ENCODE measurements at regions not wholly inside any gene's neighbourhood (a gene's known extent, or its start where the extent isn't known, plus 50 kb on each side); places are given as distances from the start of the nearest gene placed in this dataset.
"Not testable (repeated sequence)": the region's sequence is repeated elsewhere in the genome, so short reads cannot be mapped to it uniquely, and the experiment has no call there.

DNA sequence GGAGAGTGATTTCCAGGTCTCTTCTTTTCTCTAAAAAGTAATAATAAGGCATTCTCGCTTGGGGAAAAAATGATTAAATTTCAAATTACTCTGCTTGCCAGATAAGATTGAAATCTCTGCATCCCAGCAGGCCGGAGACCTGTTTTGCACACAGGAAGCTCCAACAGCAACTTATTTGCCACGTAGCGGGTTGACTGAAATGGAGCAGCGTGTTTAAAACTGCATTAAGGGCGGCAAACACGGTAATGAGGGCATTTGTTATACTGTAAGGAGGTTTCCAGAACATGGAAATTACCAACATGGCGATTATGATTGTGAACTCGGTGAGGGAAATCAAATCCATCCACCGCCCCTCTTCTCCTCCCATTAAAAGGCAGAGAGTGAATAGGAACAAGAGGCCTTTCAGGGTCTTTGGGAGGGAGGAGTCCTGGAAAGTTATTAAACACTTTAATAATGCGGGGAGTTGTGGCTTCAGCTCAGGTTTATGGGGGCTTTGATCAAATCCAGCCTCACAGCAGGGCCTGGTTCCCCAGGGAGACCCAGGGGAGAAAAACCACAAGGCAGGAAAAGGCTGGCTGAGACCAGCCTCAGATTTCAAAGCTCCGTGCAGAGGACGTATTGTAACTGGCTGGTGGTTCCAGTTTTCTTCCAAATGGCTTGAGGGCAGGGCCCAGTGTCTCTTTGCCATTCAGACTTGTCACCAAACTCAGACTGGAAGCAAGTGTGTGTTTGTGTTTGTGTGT, 242.3 kb downstream of the TLE3 start:
- no peak for DNase-seq (ENCODE audit: low read depth in 3 of 3, low spot score in 1 of 3)

DNA sequence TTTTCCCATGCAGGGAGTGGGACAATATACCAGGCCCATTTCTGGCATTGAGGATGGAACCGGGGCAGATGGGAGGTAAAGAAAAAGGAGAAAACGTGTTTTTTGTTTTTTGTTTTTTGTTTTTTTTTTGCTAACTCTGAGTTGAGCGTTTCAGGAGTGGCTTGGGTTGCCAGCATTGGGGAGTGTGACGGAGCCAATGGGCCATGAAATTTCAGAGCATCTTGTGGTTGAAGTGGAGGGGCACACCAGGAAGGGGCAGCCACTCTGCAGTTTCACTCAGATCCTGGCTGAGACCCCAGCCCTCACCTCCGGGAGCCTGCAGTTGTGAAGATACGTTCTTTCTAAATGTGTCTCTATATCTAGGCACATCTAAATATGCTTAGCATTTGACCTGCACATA, 240.5 kb downstream of the TLE3 start:
- no peak for DNase-seq (ENCODE audit: low read depth in 3 of 3, low spot score in 1 of 3)

DNA sequence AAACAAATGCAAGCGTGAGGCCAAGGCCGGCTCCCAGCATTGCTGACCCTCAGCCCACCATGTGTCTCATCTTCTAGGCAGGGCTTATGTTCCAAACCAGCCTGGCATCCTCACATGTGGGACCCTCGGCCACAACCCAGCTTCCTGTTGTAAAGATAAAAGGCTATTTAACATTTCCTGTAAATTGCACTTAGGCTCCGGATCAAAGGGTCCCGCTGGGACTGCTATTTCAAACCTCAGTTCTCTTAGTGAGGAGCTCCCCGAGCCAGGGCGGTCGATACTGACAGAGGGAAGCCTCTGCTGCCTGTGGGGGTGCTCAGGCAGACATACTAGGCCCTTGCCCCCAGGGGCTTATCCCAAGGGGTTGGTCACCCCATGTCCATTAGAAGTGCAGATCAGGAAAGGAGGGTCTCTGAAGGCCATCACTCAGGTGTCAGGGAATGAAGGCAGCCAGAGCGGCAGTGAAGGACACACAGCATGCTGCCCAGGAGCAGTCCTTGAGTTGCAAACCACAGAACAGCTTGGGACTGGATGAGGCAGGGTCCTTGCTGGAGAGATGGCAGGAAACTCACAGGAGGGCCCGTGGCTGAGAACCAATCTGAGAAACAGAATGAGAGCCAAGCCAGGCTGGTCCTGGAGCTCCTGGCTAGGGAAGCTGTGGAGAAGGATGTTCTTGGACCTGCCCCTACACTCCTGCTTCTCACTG, 239.9 kb downstream of the TLE3 start:
- DNase-seq (ENCODE audit: low read depth in 3 of 3, low spot score in 1 of 3) = no peak

DNA sequence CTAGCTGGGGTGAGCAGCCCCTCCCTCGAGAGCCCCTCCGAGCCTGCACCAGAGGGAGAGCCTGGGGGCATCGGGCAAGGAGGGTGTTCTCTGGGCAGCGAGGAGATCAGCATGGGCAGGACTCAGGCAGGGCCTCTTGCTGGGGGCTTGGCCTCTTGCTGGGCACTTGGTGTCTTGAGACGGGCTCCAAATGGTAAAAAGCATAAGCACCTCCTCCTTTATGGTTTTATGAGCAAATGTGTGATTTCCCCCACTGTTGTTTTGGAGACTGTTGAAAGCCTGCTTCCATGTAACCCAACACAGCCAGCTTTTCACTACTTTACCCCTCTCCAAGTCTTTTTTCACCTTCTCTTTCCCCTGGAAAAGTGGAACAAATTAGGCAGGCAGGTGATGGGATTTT, 239.3 kb downstream of the TLE3 start:
- DNase-seq (ENCODE audit: low read depth in 3 of 3, low spot score in 1 of 3) = no peak

DNA sequence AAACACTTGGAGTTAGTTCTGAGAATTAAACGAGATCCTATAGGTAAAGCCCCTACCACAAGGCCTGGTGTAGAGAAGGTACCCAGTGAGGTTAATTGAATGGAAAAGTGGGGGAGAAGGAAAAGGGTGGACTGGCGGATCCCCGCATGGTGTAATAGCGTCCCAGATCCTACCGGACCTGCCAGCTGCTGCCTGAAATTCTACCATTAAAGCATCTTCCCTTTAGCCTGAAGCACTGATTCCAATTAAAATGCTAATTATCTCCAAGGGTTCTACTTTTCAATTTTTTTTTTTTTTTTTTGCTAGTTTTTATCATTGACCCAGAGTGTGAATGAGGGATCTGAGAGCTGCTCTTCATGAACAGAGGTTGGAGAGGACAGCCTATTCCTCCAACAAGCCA, 237.9 kb downstream of the TLE3 start:
- DNase-seq (ENCODE audit: low read depth in 3 of 3, low spot score in 1 of 3) = no peak

DNA sequence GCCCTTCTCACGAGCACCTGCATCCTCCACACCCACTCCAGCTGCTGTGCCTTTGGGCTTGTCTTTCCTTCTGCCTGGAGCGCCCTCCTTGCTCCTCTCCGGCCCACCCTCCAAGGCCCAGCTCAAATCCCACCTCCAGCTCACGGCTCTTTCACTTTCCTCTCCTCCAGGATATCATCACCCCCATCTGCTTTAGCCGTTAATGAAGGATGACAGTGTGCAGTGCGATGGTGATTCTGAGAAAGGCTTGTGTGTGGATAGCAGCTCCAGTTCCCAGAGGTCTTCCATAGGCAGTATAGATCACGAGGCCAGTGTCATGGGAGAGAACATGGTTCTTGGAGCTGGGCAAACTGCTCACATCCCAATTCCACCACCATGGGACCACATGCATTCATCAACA, 237.4 kb downstream of the TLE3 start:
- DNase-seq (ENCODE audit: low read depth in 3 of 3, low spot score in 1 of 3) = no peak

DNA sequence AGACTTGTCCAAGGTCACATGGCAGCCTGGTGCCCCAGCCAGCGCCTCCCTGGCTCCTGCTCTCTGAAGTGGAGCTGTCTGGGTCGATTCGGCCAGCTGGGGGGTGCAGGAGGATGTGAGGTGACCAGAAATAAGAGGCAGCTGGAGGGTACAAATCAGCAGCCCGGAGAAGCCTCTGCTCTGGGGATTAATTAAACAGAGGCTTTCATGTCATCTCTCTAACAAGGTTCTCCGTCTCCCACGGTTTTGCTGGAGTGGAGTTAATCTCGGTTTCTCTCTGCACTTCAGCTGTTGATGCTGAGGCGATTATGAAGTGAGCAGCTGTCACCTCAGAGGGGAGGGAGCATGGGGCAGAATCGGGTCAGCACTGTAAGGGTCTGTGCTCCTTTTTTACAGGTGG, 236.8 kb downstream of the TLE3 start:
- DNase-seq (ENCODE audit: low read depth in 3 of 3, low spot score in 1 of 3) = no peak

DNA sequence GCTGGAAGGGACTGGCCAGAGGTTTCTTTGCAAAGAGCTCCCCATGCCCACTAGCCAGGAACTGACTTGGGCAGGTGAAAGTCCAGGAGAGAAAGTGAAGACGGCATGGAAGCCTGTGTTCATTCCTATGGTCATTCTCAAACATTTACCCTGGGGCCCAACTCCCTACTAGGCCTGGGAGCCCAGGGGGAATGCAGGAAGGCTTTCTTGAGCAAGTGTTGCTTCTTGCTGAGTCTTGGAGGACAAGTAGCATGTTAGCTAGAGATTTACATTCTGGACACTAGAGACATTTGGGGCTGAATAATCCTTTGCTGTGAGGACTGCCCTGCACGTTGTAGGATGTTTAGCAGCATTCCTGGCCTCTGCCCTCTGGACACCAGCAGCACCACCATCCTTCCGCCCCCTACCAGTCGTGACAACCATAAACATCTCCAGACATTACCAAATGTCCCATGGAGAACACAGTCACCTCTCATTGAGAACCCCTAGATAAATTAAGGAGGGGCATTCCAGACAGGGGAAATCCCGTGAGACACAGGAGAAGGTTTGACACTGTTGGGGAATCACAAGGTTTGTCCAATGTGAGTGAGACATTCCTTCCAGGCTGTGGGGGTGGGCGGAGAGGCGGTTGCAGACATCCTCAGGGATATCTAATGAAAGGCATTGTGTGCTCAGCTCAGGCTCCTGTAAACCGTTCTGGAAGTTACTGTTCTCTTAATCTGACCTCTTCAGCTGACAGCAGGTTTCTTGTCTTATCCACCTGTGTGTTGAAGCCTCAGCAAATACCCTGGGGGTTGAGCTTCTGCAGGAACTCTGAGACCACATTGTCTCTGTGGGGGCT, 236.2 kb downstream of the TLE3 start:
- no peak for DNase-seq (ENCODE audit: low read depth in 3 of 3, low spot score in 1 of 3)

DNA sequence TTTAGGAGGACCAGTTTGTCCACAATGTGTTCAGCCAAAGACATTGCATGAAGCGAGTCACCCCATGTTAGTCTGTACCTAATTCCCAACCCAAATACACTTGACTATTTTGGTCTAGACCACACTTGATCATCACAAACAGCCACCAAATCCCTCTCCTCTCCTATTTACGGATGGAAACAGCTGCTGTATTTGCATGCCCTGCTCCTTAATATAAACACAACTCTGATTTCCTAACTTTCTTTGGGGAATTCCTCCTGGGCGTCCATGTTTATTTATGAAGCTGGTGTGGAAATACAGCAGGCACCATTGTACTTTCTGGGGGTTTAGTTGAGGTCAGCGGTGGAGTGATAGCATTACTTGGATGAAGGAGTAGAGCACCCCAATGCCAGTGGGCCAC, 235.2 kb downstream of the TLE3 start:
- DNase-seq (ENCODE audit: low read depth in 3 of 3, low spot score in 1 of 3) = no peak

DNA sequence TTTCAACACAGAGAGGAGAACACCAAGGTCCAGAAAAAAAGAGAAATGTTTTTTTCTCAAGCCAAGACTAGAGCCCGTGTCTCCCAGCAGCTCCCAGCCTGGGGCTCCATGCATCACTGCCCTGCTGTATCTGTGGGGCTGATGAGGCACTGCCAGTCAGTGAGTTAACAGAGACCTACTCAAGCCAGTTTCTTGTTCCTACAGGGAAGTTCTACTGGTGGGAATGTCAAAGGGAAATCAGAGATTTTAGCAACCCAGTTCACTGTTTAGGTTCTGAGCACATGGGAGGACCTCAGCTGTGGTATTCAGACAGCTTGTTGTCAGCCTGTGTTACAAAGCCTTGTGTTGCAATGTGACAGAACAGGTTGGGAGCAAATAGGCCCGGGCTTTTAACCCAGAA, 234.3 kb downstream of the TLE3 start:
- no peak for DNase-seq (ENCODE audit: low read depth in 3 of 3, low spot score in 1 of 3)

DNA sequence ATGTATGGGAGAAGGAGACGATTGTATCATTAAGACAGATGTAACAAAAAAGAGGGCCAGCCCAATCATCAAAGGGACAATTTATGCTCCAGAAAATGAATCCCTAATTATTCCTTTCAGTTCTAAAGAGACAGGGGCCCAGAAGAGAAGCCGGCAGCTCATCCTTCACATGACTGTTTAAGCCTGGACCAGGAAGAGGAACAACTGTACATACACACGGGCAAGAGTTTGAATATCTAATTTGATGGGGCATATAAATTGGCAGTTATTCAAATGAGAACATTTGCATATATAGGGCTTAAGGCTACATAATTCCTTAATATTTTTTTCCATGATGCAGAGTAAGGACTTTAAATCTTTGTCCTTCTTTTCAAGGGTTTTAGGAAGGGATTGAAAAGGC, 232.3 kb downstream of the TLE3 start:
- no peak for DNase-seq (ENCODE audit: low read depth in 3 of 3, low spot score in 1 of 3)

DNA sequence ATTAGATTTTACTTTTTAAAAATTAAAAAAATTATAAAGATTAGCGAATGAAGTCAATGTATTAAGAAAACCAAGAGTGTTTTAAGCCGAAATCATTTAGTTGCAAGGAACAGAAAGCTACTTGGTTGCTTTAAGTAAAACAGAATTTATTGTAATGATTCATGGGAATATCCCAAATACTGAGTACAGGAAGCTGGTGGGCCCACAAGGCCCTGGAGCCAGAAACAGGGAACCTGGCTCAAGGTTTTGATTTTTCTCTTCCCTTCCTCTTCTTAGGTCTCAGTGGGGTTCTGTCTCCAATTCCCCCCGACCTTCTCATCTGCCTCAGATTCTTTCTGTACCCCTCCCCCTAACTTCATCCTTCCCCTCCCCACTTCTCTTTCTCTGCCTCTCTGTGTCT, 229.0 kb downstream of the TLE3 start:
- no peak for DNase-seq (ENCODE audit: low read depth in 3 of 3, low spot score in 1 of 3)

DNA sequence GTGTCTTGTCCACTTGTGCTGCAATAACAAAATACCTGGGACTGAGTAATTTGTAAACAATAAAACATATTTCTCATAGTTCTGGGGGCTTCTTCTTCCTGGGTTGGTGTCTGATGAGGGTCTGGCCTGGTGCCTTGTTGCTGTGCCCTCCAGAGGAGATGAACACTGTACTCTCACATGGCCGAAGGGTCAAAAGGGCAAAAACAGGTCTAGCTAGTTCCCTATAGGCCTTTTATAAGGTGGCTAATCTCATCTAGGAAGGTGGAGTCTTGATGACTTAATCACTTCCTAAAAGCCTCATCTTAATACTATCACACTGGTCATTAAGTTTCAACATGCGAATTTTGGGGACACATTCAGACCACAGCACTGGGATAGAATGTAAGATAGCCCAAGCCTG, 228.4 kb downstream of the TLE3 start:
- DNase-seq (ENCODE audit: low read depth in 3 of 3, low spot score in 1 of 3) = no peak

DNA sequence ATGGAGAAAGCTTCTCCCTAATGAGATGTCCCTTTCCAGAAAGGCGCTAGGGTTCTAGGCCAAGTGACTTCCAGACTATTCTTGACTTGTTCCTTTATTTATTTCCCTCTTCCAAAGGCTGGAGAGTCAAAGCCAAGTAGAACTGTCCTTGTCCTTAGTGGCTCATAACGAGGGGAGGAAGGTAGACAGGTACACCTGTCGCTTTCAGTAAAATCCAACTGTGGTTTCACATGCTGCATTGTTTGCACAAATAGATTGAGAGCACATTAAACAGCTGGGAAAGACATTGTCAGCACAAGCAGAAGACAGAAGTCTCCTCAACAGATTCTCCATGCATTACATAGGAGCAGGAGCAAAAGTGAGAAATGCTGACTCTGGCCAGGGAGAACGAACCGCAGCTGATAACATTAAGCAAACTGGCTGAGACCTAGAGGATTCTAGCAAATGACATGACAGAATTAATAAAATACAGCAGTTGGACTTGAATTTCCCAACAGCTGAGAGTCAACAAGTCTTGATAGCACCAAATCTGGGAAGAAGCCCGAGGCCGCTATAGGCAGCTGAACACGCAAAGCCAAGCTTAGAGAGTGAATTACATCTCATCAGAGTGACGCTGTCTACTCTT, 227.7 kb downstream of the TLE3 start:
- DNase-seq (ENCODE audit: low read depth in 3 of 3, low spot score in 1 of 3) = no peak

DNA sequence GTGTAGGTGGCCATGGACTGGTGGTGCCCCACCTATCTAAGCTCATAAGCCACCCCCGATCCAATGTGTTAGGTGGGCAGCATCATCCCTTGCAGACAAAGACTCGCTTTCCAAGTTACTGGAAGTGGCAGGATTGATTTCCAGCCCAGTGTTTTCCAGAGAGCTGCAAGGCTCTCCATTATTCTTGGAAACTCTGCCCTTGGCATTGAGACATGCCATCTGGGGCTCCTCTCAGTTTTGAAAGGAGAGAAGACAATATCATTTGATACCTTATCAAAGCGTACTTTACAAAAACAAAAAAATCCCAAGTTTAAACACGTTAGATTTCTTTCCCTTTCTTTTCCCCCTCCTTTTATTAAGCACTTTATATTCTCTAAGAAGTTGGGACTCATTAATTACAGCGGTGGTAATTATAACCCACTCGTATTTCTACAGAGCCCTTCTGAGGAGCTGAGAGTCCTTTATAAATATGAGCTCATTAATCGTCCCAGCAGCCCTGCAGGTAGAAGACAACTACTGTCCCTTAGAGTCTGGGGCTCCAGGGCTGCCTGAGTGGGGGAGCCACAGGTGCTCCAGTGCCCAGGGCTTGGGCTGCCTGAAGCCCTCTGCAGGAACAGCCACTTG, 226.1 kb downstream of the TLE3 start:
- no peak for DNase-seq (ENCODE audit: low read depth in 3 of 3, low spot score in 1 of 3)

DNA sequence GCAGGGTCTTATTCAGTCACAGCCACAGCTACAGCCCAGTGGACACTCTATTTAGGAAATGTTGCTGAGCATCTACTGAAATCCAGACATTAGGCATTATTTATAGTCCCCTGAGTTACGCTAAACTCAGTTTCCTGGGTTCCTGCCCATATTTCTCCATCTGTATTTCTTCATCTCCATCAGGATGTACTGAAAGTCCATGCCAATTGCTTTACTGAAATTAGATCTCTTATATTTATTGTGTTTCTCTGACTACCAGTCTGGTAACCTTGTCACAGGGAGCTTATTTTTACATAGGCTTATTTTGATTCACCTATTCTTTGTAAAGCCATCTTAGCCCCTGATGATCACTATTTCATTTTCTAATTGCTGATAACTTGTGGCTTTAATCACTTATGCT, 223.9 kb downstream of the TLE3 start:
- no peak for DNase-seq (ENCODE audit: low read depth in 3 of 3, low spot score in 1 of 3)

DNA sequence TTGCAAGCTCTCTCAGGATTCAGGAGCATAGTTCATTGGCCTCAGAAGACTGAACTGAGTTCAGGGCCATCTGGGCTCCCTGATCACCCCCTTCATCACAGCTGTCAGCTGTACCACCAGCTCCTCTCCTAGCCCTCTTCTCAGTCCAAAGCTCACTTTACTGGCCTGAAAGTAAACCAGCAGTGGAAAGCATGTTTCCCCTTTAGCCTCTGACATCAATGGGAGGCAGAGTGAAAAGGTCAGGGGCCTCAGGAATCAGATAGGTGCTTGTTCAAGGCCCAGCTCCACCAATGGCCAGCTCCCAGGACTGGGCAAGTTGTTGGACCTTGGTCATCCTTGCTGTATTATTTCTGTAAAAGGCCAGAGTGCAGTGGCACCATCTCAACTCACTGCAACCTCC, 223.4 kb downstream of the TLE3 start:
- no peak for DNase-seq (ENCODE audit: low read depth in 3 of 3, low spot score in 1 of 3)

DNA sequence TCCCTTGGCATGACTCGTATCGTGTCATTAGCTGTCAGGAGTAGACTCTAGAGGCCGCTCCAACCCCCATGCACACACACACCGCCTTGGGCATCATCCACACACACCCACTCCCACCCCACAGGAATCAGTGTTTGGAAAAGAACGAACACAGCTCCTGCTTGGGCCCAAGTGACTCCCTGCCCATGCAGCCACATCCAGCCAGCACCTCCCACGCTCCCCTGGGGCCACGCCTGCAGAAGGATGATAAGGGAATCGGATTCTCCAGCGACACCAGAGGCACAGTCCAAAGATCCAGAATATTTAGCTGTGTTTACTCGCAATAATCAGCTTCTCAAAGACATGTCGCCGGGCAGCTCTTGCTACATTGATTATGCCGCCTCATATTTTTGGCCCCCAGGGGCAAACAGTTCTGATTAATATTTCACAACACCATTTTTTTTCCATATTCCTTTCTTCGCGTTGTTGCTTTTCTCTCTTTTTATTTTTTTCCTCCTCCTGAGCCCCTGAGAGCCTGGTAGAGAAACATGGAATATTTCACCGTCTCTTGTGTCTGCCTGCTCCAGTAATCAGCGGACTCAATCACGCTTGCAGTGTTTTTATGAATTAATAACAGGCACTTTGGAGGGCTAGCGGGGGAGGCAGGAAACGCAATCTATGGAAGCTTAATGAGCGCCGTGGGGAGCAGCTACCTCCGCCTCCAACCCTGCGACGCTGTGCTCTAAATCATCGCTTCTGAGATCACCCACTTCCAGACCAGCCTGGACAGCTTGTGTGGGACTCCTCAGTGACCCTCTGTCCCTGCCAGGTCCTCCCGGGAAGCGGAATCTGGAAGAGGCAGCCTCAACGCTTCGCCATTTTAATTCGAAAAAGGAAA, 221.4 kb downstream of the TLE3 start:
- DNase-seq (ENCODE audit: low read depth in 3 of 3, low spot score in 1 of 3) = no peak

DNA sequence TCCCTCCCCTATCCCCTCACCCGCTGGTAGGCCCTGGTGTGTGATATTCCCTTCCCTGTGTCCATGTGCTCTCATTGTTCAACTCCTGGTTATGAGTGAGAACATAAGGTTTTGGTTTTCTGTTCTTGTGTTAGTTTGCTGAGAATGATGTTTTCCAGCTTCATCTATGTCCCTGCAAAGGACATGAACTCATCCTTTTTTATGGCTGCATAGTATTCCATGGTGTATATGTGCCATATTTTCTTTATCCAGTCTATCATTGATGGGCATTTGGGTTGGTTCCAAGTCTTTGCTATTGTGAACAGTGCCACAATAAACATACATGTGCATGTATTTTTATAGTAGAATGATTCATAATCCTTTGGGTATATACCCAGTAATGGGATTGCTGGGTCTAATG, 217.8 kb downstream of the TLE3 start:
- DNase-seq (ENCODE audit: low read depth in 3 of 3, low spot score in 1 of 3) = not testable (repeated sequence)

DNA sequence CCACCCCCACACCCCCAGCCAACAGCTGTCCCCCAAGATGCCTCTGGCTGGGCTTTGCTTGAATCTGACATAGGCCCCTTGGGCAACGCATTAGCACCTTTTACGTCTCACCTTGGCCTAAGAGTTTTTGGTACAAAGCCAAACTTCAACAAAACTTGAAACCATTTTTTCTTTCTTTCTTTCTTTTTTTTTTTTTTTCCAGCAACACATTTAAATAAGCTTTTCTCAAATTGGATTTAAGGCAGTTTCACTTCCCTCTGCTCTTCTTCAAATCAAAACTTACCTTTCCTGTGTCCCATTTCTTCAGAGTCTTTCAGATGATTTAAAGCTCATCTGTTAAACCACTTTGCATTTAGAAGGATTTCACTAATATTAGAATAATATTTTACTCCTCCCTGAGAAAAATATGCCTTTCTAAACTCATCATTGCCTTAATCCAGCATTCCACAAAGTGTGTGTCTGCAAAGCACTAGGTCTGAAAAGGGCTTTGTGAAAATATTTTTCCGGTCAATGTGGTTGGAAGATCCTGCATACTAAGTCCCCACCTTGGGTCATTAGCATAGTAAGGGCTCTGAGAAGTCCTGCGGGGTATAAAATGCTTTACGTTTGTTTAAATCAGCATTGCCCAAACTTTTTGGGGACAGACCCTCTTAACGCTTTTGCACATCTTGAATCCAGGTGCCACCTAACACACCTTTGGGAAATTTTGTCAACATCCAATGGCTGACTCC, 217.0 kb downstream of the TLE3 start:
- no peak for DNase-seq (ENCODE audit: low read depth in 3 of 3, low spot score in 1 of 3)
